Psoas muscle (tissue), 7 donors: ENCODE measurements at regions not wholly inside any gene's neighbourhood (a gene's known extent, or its start where the extent isn't known, plus 50 kb on each side); places are given as distances from the start of the nearest gene placed in this dataset.
"Not testable (repeated sequence)": the region's sequence is repeated elsewhere in the genome, so short reads cannot be mapped to it uniquely, and the experiment has no call there.

Source experiments
- ATAC-seq, 4 donors: fragments of 200-7000 bp; cut with Tn5 transposase; one replicate each; pipeline ENCODE4 v1.9.1; 2020; ENCODE audit warnings: moderate library complexity in 3 of 4, mild to moderate bottlenecking in 2 of 4
- DNase-seq, 2 donors: peaks; one replicate each; pipeline ENCODE4 v3.0.0-alpha.2; 2020
- H3K27ac ChIP-seq: fragments of 200-600 bp; one replicate; pipeline ENCODE4 v1.8.0; 2022
- H3K27me3 ChIP-seq, 3 donors: fragments of 200-600 bp in 1 of 3; one replicate each; pipeline versions ENCODE4 v1.6.1 to v1.8.0; 2013 to 2022; ENCODE audit warnings: low read length in 2 of 3, mild to moderate bottlenecking in 2 of 3, moderate library complexity in 1 of 3; ENCODE audit not compliant: insufficient read depth in 3 of 3
- H3K36me3 ChIP-seq, 2 donors: fragments of 200-600 bp in 1 of 2; one replicate each; pipeline versions ENCODE4 v1.6.1 to v1.8.0; 2013 to 2022; ENCODE audit warnings: low read depth in 1 of 2, mild to moderate bottlenecking in 1 of 2, moderate library complexity in 1 of 2; ENCODE audit not compliant: insufficient read depth in 1 of 2
- H3K4me1 ChIP-seq: fragments of 200-600 bp; one replicate; pipeline ENCODE4 v1.8.0; 2022
- H3K4me3 ChIP-seq: fragments of 200-600 bp; one replicate; pipeline ENCODE4 v1.8.0; 2022; ENCODE audit warnings: mild to moderate bottlenecking
- H3K9me3 ChIP-seq: fragments of 200-600 bp; one replicate; pipeline ENCODE4 v1.8.0; 2022
- WGBS, 3 donors: extraction: QIAGEN DNeasy Blood & Tissue Kit; methylation state at CpG; one replicate each; pipeline versions ENCODE4 v1.1.6 to v1.1.7; 2013; 5-methylcytosine and 5-hydroxymethylcytosine counted together
- intact Hi-C, 2 donors: fragments of 100-400 bp; cut with DNase I; formaldehyde crosslinking; loops; one replicate each; pipeline versions ENCODE4 v1.11.0 to v1.14.2; 2022
- TF ChIP-seq, protein P1 (sequence below): fragments of 200-600 bp; IDR thresholded peaks from one replicate; pipeline ENCODE4 v1.8.0; 2022; ENCODE audit warnings: antibody characterized with exemption
- donor health status: healthy with polysubstance abuse.
- donor health status: DM: no; HTN: no; CAD: no; lungs with moderate emphysema.
- donor health status: Bipolar disorder and iron deficiency.
- donor health status: healthy.
- donor health status: DM: yes; HTN: yes; CAD: no.
- donor health status: DM: no; HTN: no; CAD: no.
- donor health status: DM: yes; HTN: yes; CAD: no.

DNA sequence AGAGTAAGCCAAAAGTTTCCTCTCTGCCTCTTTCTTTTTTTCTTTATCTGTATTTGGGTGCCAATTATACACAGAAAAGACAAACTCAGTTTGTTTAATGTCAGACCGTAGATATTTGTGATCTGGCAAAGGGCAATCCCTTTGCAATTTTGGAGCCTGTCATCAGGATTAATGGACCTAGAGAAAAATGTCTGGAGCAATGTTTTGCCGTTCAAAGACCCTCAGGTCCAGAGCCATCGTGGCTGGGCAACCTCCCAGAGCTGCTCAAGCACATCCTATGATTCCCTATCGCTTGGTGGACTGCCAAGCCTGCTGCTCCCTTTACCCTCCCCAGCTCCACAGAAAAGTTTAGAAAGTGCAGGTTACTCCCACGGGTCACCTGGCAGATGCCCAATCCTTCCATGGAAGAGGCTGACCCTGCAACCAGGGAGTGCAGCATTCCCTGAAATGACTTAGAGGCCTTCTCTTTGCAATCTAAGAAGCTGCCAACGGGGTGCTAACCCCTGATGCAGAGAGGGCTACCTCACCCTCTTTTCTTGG is 112.5 kb upstream of the NGF start:
- intact Hi-C loops, result no loop called here
- TF ChIP-seq, protein P1, sequence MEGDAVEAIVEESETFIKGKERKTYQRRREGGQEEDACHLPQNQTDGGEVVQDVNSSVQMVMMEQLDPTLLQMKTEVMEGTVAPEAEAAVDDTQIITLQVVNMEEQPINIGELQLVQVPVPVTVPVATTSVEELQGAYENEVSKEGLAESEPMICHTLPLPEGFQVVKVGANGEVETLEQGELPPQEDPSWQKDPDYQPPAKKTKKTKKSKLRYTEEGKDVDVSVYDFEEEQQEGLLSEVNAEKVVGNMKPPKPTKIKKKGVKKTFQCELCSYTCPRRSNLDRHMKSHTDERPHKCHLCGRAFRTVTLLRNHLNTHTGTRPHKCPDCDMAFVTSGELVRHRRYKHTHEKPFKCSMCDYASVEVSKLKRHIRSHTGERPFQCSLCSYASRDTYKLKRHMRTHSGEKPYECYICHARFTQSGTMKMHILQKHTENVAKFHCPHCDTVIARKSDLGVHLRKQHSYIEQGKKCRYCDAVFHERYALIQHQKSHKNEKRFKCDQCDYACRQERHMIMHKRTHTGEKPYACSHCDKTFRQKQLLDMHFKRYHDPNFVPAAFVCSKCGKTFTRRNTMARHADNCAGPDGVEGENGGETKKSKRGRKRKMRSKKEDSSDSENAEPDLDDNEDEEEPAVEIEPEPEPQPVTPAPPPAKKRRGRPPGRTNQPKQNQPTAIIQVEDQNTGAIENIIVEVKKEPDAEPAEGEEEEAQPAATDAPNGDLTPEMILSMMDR, result no peak
- 55 to 64% (median 60%) methylated on average over 6 of the region's 6 CpGs for WGBS, 3 donors

DNA sequence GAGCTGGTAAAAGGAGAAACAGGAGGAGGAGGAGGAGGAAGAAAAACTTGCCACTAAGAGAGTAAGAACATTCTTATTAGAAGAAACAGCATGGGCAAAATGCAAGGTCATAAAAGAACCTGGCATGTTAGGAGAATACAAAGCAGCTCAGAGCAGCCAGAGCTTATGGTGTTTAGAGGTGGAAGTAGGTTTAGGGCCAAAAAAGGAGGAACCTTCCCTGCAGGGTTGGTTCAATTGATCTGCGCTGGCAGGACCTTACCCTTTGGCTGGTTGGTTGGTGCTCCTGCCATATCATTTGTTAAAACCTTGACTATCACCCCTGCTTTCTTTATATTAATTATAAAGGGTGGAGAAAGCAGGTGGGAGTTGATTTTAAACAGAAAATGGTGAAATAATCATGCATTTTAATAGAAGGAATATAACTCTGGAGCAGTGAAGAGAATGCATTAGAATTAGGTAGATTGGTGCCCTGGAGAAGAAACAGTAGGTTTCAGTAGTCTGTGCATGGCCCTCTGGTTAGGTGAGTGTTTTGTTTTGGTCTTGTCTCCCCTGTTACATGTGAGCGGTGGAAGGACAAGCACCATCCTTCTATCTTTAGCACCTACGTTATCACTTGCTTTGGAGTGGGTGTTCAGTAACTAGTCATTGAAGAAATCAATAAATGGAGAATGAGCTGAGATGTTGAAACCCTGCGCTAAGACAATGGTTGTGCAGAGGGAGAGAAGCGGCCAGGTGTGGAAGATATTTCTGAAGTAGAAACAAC is 110.4 kb upstream of the NGF start:
- ATAC-seq (no peak), DNase-seq (no peak)
- 89 to 92% (median 91%) methylated on average over 5 of the region's 5 CpGs for WGBS, 3 donors
- H3K27me3 ChIP-seq, result no peaks in the 10 kb centered on the region
- intact Hi-C loops, result no loop called here
- no peak overlapping the region for H3K27ac ChIP-seq
- H3K9me3 ChIP-seq, result no peaks in the 10 kb centered on the region
- TF ChIP-seq, protein P1, result no peak
- H3K4me3 ChIP-seq, result no peak overlapping the region
- no peaks in the 10 kb centered on the region for H3K4me1 ChIP-seq
- no peaks in the 10 kb centered on the region for H3K36me3 ChIP-seq

More for the DNA sequence above, 112.5 kb upstream of the NGF start:
- Histone ChIP-seq H3K4me1 (no peaks in the 10 kb centered on the region), H3K4me3 (no peak overlapping the region), H3K9me3 (no peaks in the 10 kb centered on the region), H3K36me3 (no peaks in the 10 kb centered on the region), H3K27me3 (no peaks in the 10 kb centered on the region), H3K27ac (no peak overlapping the region)
- DNase-seq (no peak), ATAC-seq (no peak)

DNA sequence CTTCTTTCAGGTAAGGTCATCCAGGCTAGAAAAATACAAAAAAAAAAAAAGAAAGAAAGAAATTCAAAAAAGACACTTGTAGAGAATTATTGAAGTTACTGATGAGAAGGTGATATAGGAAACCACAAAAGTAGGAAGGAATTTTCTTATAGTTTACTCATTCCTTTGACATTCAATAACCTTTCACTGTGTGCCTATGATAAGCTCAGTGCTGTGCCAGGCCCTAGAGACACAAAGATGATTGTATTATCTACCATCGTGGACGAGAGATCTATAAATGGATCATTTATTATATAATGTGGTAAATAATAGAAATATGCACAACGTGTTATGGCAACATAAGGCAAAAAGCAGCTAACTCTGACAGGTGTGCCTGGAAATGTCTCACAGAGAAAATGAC is 109.6 kb upstream of the NGF start:
- DNase-seq (no peak), ATAC-seq (no peak)
- Histone ChIP-seq H3K4me1 (no peaks in the 10 kb centered on the region), H3K4me3 (no peak overlapping the region), H3K9me3 (no peaks in the 10 kb centered on the region), H3K36me3 (no peaks in the 10 kb centered on the region), H3K27me3 (no peaks in the 10 kb centered on the region), H3K27ac (no peak overlapping the region)
- TF ChIP-seq, protein P1, result no peak
- WGBS, 3 donors, result 42 to 63% (median 52%) methylated on average over 3 of the region's 3 CpGs
- intact Hi-C loops, result no loop called here

DNA sequence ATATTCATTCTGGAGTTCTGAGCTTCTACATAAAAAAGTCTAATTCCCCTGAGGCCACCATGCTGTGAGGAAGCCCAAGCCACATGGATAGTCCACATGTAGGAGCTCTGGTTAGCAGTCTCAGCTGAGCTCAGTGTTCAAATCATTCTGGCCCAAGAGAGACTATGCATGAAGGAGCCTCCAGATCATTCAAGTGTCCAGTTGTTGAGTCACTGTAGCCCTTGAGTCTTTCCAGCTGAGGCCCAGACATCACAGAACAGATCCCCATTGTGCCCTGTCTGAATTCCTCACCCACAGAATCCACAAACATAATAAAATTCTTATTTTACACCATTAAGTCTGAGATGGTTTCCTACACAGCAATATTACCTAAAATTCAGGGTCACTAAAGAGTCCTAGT is 107.0 kb upstream of the NGF start:
- no peak overlapping the region for H3K27ac ChIP-seq
- no peaks in the 10 kb centered on the region for H3K4me1 ChIP-seq
- ATAC-seq (no peak), DNase-seq (no peak)
- H3K4me3 ChIP-seq, result no peak overlapping the region
- intact Hi-C loops, result no loop called here
- H3K9me3 ChIP-seq, result no peaks in the 10 kb centered on the region
- TF ChIP-seq, protein P1, result no peak
- no peaks in the 10 kb centered on the region for H3K36me3 ChIP-seq
- H3K27me3 ChIP-seq, result no peaks in the 10 kb centered on the region

DNA sequence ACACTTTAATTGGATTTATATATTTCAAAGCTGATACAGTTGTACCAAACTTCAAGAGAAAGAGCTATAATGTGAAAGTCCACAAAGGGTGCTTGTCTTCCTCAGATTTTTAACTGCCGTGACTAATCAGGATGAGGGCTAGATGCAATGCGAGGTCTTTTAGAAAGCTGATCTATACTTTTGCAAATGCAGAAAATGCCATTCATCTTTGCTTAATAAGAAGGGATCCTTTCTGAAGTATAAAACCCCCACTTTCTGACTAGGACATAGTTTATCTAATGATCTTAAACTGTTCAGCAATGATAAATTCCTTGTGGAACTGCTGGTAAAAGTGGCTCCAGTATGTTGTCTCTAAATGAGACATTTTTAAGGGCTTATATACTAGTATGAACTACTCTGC is 102.7 kb upstream of the NGF start:
- DNase-seq, result no peak
- Histone ChIP-seq H3K4me3 (no peak overlapping the region), H3K9me3 (no peaks in the 10 kb centered on the region), H3K27ac (no peak overlapping the region), H3K4me1 (no peaks in the 10 kb centered on the region), H3K27me3 (no peaks in the 10 kb centered on the region), H3K36me3 (no peaks in the 10 kb centered on the region)
- no peak for ATAC-seq
- 39 to 53% (median 45%) methylated on average over 2 of the region's 2 CpGs for WGBS, 3 donors
- intact Hi-C loops, result no loop called here
- TF ChIP-seq, protein P1, result no peak

DNA sequence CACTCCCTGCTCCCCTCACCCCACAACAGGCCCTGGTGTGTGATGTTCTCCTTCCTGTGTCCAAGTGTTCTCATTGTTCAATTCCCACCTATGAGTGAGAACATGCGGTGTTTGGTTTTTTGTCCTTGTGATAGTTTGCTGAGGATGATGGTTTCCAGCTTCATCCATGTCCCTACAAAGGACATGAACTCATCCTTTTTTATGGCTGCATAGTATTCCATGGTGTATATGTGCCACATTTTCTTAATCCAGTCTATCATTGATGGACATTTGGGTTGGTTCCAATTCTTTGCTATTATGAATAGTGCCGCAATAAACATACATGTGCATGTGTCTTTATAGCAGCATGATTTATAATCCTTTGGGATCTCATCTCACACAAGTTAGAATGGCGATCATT is 101.5 kb upstream of the NGF start:
- intact Hi-C loops, H3K4me1 ChIP-seq, H3K27me3 ChIP-seq, ATAC-seq, DNase-seq, H3K27ac ChIP-seq, H3K9me3 ChIP-seq, H3K36me3 ChIP-seq, H3K4me3 ChIP-seq: not testable (repeated sequence)
- WGBS, 3 donors, result 93 to 96% (median 95%) methylated on average over 3 of the region's 3 CpGs
